Mucosa of gallbladder (tissue), 1 donor: ENCODE measurements at regions not wholly inside any gene's neighbourhood (a gene's known extent, or its start where the extent isn't known, plus 50 kb on each side); places are given as distances from the start of the nearest gene placed in this dataset.
A peak's percentile ranks its signal among the peaks of the same experiment; 100 is the strongest.
"Not testable (repeated sequence)": the region's sequence is repeated elsewhere in the genome, so short reads cannot be mapped to it uniquely, and the experiment has no call there.

Experiments used
- DNase-seq: peaks from one replicate; pipeline ENCODE4 v3.0.0-alpha.2; 2020; ENCODE audit warnings: low spot score
- donor health status: DM: no; HTN: no; CAD: no.

DNA sequence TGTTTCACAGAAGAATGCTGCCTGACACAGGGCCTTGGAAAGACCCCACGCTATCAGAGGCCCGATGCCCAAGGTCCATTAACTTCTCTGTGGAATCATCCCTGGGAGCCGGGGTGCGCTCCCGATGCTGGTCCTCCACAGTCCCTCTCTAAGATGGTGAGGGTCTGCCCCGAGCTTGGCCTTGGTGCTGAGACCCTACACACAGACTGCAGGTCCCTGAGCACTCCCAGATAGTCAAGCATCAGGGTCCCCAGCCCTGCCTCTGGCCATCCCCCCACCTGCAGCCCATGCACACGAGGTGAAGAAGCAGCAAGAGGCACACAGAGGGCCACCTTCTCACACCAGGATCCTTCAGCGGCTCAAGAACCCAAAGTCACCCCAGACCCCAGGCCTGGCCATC, 263.3 kb downstream of the MYCN start:
- DNase-seq = no peak

DNA sequence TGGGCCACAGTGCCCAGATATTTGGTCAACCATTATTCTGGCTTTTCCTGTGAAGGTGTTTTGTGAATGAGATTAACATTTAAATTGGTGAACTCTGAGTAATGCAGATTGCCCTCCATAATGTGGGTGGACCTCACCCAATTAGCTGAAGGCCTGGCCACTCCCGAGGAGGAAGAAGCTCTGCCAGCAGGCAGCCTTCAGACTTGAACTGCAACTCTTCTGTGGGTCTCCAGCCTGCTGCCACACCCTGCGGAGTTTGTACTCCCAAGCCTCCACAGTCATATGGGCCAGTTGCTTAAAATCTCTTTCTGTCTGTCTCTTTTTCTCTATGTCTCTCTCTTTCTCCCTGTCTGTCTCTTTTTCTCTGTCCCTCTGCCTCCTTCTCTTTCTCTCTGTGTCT, 262.7 kb downstream of the MYCN start:
- peak; percentile 56 for DNase-seq

DNA sequence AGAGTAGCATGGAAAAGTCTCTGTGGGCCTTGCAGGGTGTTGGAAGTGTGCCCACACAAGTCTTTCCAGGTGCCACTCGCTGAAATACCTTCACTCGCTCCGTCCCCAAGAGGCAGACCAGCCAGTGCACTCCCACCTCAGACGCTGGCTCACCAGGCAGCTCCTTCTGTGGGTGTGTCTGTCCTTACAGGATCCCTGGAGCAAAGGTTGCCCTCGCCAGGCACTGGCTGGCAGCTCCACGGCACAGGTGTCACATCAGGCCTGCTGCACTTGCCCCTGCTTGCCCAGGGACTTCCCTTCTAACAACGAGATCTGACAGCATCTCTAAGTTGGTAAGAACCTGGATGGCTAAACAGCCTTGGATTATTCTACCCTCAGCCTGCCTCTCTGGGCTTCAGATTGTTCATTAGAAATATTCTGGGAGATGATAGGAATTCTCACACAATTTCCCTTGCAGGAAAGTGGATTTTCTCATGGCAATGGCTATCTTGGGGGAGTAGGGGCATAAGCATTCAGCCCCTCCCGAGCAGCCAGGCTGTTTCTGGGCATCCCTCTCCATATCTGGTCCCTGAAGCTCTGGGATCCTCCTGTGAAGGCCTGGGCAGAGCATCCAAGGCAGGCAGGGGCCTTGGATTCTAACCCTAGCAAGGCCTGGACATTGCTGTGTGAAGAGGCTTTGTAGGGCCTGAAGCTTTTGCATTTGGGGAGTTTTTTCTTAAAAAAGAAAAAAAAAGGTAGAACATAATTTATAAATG, 262.1 kb downstream of the MYCN start:
- peak; percentile 61 for DNase-seq

DNA sequence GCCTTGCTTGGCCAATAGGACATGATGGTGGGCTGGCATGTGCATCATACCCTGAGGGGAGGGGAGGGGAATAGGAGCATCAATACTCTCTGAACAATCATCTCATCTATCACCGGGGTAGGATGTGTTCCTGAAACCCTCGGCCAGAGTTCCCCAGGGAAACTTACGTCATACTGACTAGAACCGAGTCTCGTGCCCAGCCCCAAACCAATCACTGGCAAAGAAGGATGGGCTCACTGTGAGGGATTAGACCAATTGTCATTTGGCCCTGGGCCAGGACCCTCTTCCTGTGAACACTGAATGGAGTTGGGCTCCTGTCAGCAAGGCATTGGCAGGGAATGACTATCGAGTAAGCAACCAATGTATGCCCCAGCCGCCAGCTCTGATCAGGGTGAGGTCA, 261.5 kb downstream of the MYCN start:
- DNase-seq = no peak

DNA sequence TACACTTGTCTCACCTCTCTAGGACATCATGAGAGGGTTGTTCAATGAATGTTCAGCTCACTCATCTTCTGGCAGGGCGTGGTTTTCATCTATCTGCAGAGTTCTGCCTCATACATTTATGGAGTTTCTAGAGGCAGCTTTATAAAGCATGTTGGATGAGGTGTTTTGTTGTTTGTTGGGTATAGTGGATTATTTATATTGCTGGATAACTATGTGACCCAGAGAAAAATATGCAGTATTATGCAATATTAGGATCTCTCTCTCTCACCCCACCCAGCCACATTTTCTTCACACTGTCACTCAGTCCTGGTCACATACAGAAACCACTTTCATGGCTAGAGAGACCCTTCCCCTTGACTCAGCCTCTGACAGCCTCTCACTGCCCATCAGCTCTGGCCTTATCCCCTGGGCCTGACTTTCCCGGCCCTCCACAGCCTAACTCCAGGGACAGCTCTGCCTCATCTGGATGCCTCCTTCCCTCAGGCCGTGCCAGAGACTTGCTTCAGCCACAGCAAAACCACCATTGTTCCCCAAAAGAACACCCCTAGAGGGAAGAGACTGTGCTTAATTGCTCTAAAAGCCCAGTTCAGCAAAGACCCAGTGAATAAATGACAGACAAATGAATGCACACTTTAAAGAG, 260.3 kb downstream of the MYCN start:
- no peak for DNase-seq

DNA sequence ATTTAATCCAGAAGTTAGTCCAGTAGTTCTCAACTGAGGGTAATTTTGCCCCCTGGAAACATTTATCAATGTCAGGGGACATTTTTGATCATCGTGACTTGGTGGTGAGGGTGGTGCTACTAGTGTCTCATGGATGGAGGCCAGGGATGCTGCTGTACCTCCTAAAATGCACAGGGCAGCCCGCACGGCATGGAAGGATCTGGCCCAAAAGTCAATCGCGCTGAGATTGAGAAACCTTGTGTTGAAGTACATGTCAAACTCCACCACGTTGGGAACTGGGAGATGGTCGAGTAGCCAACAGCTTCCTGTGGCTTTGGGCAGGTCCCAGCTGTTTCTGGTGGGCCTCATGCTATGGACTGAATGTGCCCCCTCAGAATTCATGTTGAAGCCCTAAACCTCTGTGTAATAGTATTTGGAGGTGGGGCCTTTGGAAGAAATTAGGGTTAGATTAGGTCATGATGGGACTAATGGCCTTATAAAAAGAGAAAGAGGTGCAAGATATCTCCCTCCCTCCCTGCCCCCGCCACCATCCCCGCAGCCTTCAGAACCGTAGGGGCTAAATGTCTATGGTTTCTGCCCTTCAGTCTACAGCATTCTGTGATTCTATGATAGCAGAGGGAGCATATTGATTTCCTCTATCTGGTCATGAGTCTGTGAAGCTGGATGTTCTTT, 259.7 kb downstream of the MYCN start:
- DNase-seq = no peak

DNA sequence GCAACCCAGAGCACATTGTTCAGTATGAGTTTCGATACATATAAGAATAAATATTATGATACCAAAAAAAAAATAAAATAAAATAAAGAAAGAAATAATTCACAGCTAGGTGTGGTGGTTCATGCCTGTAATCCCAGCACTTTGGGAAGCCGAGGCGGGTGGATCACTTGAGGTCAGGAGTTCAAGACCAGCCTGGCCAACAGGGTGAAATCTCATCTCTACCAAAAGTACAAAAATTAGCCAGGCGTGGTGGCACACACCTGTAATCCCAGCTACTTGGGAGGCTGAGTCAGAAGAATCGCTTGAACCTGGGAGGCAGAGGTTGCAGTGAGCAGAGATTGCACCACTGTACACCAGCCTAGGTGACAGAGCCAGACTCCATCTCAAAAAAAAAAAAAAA, 258.9 kb downstream of the MYCN start:
- not testable (repeated sequence) for DNase-seq

DNA sequence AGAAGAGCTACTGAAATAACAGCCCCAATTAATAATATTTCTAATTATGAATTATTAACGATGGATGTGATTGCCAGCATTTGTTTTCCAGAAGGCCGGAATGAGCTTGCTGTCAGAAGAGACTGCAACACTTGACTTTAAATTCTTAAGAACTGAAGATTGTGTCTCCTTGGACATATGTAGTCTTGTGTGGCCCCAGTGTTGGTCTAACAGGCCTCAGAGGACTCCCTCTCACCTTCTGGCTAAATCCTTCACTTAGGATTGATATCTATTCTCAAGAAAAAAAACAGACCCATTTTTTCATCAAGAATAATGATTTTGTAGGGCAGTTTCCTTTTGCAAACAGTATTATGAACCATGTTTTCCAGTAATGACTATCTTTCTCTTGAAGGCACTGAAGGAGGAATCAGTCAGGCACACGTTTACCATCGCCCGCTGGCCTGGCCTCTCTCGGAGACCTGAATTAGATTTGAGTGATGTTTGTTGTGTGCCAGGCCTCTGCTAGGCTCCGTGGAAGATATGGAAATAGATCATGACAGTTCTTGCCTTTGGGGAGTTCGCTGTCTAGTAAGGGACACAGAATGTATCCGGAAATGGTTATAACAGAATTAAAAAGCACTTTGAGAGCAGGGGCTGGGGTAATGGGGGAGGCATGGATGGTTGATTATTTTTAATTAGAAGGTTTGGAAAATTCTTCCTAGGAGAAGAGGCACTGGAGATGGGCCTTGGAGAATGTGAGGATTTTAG, 258.0 kb downstream of the MYCN start:
- no peak for DNase-seq

DNA sequence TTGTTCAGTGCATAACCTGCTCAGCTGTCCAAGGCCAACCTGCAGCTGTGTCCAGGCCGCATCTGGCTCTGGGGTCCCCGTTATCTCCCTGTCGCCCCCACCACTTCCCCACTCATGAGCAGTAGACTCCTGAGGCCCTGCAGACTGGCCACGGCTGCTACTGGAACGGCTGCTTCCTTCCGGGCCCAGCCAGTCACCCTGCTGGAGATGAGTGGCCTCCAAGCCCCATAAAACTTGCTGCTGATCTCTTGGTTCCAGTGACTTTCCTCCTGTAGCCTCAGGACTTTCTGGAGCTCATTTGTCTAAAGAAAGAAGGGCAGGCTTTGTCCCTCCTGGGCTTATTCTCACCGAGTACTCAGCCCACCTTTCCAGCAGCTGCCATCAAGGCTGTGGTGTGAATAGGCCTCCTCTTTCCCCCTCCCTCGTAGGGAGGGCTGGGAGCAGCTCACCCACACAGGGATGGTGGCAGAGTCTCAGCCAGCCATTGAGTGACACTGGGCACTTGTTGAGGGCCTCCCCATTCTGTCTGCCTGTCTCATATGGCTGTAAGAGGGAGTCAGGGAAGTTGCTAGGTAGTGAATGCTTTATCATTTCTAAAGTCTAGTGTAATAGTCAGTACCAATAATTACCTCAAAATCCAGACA, 257.3 kb downstream of the MYCN start:
- no peak for DNase-seq

DNA sequence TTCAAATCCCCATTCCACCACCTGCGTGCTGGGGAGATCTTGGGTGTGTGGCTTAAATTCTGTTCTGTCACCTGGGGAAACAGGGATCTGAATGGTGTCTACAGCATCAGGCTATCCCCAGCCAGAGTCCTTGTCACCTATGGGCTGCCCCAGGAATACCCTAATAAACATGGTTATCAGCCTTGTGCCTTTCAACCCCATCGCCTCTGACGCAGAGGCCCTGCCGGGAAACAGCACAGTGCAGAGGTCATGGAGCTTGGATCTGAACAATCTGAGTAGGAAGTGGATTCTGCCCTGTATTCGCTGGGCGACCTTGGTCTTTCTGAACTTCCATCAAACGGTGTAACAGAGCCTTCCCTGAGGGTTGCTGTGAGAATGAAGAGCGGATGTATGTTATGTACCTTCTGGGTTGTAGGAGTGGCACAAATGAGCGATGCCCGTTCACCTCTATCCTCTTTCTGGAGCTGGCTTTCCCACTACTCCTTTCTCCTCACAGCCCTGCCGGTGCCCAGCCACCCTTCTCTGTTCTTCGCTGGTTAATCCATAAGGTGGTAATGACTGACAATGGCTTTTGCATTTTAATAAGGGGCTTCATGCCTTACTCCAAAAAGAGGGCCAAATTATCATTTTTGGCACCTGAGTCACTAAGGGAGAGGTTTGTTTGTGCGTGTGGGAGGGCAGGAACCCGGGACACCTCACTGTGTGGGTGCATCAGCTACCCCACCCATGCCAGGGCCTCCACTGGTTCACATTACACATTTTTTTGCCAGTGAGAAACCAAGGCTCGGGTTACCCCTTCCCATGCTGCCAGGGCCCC, 256.5 kb downstream of the MYCN start:
- DNase-seq = peak; percentile 45

DNA sequence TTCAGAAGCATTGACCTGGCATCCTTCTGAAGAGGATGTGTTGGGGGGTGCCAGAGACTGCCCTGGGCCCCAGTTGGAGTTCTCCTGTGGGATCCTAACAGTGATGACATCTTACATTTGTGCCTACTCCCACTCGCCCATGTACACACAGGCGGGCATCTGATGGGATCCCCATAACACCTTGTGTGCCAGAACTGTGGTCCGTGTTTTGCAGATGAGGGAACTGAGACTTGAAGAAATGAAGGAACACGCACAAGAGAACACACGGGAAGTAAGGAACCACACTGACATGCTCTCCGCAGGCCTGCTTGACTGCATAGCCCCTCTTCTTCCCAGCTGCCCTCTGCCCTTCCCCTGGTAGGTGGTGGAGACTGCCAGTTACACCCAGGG, 255.3 kb downstream of the MYCN start:
- no peak for DNase-seq

DNA sequence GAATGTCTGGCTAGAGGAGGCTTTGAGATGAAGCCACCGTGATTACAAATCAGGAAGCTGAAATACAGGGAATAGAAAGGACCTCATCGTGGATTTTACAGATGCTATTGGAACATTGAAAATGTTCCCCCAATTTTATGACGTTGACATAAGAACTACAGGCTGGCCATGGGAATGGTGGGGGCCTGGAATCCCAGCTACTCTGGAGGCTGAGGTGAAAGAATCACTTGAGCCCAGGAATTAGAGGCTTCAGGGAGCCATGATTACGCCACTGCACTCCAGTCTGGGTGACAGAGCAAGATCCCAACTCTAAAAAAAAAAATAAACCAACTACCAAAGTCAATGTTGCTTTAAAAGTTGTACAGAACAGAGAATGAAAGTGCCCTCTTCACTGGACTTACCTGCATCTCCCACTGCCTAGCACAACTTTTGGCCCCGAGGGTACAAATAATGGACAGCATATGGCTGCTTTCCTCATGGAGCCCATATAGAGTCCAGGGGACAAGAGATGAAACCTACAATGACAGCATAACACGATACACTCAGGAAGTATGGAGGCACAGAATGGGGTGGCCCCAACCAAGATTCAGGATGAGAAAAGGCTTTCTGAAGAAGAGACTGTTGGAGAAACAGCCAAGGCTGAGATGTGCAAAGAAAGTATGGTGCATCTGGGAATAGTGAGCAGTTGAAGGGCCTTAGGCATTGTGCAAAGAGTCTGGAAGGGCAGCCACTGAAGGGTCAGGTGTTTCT, 254.8 kb downstream of the MYCN start:
- no peak for DNase-seq

DNA sequence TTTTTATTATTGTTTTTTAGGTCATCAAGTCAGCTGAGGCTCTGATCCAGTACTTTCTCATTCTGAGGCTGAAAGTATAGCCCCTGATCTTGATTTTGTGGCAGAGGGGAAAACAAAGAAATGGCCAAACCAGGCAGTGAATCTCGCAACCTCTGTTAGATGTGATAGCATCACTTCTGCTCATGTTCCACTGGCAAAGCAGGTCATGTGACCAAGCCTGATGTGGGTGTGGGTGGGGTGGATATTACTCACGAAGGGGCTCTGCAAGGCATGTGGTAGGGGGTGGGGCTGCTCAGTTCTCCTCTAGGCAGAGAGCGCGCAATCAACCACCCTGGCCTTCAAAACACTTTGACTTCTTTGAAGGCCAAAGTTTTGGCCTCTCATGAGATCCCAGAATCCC, 254.2 kb downstream of the MYCN start:
- no peak for DNase-seq

DNA sequence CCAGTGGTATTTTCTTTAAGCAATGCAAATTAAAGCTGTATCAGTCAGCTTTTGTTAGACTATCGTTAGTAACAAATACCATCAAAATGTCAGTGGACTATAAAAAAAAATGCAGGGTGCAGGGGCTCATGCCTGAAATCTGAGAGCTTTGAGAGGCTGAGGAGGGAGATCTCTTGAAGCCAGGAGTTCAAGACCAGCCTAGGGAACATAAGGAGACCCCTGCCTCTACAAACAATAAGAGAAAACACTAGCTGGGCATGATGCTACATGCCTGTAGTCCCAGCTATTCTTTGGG, 253.7 kb downstream of the MYCN start:
- no peak for DNase-seq

DNA sequence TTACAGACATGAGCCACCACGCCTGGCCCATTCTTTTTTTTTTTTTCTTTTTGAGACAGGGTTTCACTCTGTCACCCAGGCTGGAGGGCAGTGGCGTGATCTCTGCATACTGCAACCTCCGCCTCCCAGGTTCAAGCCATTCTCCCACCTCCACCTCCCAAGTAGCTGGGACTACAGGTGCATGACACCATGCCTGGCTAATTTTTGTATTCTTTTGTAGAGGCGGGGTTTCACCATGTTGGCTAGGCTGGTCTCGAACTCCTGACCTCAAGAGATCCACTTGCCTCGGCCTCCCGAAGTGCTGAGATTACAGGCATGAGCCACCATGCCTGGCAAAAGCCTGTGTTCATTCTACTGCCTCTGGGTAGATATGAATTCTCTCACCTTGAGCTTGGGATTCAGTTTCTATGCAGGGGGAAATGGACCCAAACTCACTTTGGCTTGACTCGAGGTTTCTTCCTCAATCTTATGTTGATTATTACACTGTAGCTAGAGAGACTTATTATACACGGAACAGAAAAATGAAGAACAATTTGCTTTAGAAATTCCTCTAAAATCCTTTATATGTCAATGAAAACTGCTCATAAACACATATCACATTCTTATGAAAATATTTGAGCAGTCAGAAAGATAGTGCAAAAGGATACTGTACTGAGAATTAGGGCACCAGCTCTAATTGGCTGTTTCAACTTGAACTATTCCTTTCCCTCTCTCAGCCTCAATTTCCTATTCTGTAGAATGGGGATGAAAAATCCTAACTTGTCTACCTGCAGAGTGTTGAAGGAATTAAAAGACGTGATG, 252.3 kb downstream of the MYCN start:
- no peak for DNase-seq

DNA sequence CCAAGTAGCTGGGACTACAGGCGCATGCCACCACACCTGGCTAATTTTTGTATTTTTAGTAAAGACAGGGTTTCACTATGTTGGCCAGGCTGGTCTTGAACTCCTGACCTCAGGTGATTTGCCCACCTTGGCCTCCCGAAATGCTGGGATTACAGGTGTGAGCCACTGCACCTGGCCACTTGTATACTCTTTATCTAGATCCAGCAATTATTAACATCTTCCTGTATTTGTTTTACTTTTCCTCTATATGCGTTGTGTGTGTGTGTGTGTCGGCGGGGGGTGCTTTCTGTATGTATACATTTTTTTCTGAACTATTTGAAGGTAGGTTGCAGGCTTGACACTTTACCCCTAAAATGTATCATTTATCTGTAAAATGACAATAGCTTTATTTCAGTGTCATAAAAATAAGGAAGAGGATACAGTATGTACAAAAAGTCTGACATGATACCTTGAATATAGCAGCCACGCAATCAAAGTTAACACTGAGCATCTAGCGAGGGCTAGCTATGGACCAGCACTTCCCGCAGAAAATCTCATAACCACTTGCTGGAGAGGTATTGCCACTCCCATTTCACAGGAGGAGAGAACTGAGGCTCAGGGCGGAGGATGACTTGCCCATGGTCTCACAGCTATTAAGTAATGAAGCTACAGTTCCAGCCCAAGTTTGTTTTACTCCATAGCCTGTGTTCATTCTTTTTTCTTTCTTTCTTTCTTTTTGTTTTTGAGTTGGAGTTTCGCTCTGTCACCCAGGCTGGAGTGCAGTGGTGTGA, 251.3 kb downstream of the MYCN start:
- DNase-seq = no peak

DNA sequence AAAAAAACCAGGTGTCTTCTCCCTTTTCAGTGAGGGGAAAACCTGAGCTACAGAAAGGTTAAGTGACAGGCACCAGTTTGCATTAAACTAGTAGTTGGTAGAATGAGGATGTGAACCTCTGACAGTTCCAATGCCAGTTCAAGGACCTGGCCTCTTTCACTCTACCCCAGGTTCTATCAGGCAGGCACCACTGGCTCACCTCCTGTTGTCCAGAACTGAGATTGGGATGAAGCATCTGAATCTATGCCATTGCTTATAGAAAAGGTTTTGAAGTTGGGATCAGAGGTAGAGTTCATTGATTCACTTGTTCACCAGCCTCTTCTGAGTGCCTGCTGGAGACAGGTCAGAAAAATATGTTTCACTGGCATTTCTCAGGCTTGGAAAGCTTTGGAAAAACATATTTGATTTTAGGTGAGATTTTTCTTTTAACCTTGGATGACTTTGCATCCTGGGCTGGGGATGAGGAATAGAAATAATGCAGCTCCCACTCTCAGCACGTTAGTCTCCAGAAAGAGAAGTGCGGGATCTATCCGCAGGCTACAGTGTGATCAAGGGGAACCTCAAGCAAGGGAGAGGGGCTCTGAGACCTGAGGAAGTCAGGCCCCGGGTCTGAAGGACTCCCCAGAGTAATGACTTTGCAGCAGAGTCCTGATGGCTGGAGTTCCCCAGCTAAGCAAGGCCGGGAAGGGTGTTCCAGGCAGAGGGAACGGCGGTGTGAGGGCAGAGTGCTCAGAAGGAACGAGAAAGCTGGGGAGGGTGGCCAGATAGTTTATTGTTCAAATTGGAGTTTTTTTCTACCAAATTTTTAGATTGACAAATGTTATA, 250.3 kb downstream of the MYCN start:
- no peak for DNase-seq

DNA sequence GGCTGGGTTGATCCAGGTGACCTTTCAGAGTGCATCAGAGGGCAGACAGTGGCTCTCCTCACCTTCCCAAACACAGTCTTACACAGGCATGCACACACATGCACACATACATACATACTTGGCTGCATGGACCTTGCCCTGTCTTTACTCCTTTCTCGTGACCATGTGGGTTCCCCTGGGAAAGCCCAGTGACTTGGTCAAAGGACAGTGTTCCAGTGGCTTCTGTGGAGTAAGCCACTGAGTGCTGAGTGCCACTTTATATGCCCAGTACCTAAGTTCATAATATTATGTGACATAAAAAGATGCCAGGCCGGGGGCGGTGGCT, 249.4 kb downstream of the MYCN start:
- DNase-seq = no peak
